ENCODE measurements at regions not wholly inside any gene's neighbourhood (a gene's known extent, or its start where the extent isn't known, plus 50 kb on each side); places are given as distances from the start of the nearest gene placed in this dataset.

DNA sequence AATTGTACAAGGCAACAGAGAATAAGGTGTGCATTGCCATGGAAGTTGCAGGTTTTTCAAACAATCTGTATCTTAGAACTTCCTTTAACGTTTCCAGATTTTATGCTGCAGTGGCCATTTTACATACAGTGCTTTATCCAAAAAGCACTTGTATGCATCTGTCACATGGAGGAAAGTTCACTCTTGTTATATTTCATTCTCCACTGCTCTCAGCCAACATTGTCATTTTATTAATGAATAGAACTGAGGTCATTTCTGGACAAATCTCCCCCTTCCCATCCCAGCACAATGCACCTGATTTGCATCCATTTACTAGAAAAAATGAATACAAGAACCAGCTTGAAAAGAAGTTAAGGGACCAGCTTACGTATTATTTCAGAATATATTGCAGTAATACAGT is 342.0 kb downstream of the USP25 start:
- TF ChIP-seq POLR2AphosphoS5 (IDR thresholded peaks at IDR 0.05) = no peak
- TF ChIP-seq, protein P1, sequence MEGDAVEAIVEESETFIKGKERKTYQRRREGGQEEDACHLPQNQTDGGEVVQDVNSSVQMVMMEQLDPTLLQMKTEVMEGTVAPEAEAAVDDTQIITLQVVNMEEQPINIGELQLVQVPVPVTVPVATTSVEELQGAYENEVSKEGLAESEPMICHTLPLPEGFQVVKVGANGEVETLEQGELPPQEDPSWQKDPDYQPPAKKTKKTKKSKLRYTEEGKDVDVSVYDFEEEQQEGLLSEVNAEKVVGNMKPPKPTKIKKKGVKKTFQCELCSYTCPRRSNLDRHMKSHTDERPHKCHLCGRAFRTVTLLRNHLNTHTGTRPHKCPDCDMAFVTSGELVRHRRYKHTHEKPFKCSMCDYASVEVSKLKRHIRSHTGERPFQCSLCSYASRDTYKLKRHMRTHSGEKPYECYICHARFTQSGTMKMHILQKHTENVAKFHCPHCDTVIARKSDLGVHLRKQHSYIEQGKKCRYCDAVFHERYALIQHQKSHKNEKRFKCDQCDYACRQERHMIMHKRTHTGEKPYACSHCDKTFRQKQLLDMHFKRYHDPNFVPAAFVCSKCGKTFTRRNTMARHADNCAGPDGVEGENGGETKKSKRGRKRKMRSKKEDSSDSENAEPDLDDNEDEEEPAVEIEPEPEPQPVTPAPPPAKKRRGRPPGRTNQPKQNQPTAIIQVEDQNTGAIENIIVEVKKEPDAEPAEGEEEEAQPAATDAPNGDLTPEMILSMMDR (IDR thresholded peaks at IDR 0.05) = no peak
- TF ChIP-seq POLR2A (IDR thresholded peaks at IDR 0.05) = no peak
- no peaks in the 10 kb centered on the region for H3K27me3 ChIP-seq (replicated peaks; ENCODE audit: insufficient read depth)
- H3K36me3 ChIP-seq = no peaks in the 10 kb centered on the region
- DNase-seq (ENCODE audit: low spot score) = no peak
- no peaks in the 10 kb centered on the region for H3K9me3 ChIP-seq
- no peaks in the 10 kb centered on the region for H3K4me1 ChIP-seq (replicated peaks)
- intact Hi-C loops (cut with DNase I) = loop anchor here (5.0 to 10.0 kb wide), 3 partner anchors 59 to 1196 kb away; no protein-coding TSS in a partner anchor
- 31% methylated on average over 2 of the region's 2 CpGs for WGBS
- peak overlapping the region; percentile 29 to 36 for H3K4me3 ChIP-seq
- H3K27ac ChIP-seq = peak overlapping the region in 1 of 2 donors; percentile 20

DNA sequence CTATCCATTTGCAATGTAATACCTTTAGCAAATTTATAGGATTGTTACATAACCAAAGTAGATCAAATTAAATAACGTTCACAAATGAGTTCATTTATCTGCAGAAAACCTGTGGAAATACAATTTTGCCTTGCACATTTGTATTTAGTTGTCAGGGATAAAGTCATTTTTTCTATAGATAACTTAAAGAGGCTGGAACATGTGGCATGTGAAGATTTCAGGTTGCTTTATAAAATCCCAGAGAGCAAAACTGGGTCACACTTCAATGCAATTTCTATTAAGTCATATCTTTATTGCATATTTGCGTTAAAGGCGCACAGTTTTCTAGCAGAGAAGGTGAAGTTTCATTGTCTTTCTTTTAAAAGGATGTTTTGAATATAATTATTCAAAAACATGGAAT is 342.4 kb downstream of the USP25 start:
- no peak for TF ChIP-seq POLR2A (IDR thresholded peaks at IDR 0.05)
- TF ChIP-seq, protein P1 (IDR thresholded peaks at IDR 0.05) = no peak
- Histone ChIP-seq H3K27me3 (replicated peaks; ENCODE audit: insufficient read depth) (no peaks in the 10 kb centered on the region), H3K4me1 (replicated peaks) (no peaks in the 10 kb centered on the region), H3K4me3 (peak overlapping the region in 1 of 2 donors; percentile 5), H3K36me3 (no peaks in the 10 kb centered on the region), H3K9me3 (no peaks in the 10 kb centered on the region), H3K27ac (peak overlapping the region in 1 of 2 donors; percentile 56)
- no peak for DNase-seq (ENCODE audit: low spot score)
- 45% methylated on average over 3 of the region's 3 CpGs for WGBS
- intact Hi-C loops (cut with DNase I) = loop anchor here (5.0 to 10.0 kb wide), 3 partner anchors 60 to 1195 kb away; no protein-coding TSS in a partner anchor

DNA sequence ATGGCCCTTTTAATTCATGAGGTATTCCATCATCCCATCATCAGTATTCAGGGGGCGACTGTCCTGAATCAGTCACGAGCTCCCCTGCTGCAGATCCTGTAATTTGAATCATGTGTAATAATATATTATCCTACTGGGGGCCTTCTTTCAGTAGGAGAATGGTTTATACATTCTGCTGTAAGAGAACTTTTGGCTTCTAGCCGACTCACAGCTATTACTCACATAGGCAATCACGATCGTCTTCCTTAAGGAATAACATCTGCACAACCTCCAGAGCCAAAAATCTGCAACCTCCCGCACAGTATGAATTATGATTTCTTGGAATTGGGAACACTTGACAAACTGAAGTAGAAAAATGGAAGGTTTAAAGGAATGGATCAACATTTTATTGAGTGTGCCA is 343.0 kb downstream of the USP25 start:
- TF ChIP-seq POLR2A (IDR thresholded peaks at IDR 0.05) (no peak), POLR2AphosphoS5 (IDR thresholded peaks at IDR 0.05) (no peak)
- no peak for DNase-seq (ENCODE audit: low spot score)
- WGBS = 35% methylated on average over 6 of the region's 6 CpGs
- Histone ChIP-seq H3K27ac (peak overlapping the region; percentile 32 to 56), H3K4me3 (no peak overlapping the region), H3K4me1 (replicated peaks) (no peaks in the 10 kb centered on the region), H3K27me3 (replicated peaks; ENCODE audit: insufficient read depth) (no peaks in the 10 kb centered on the region), H3K9me3 (no peaks in the 10 kb centered on the region), H3K36me3 (no peaks in the 10 kb centered on the region)
- intact Hi-C loops (cut with DNase I) = loop anchor here (5.0 to 10.0 kb wide), 3 partner anchors 60 to 1195 kb away; no protein-coding TSS in a partner anchor

DNA sequence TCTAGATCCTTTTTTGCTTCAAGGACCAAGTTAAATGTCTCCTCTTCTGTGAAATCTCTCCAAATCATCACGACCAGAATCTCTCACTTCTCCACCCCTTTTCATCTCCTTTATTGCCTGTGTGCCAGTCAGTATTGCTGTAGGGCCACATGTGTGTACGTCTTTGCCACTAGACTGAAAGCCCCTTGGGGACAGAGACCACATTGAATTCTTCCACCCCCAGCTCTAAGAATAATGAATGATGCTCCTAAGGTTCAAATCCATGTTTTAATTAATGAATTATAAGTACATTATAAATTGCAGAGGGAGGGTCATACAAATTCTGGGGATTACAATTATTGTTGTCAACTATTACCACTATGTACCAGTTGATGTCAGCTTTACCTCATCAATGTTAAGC is 343.8 kb downstream of the USP25 start:
- no peaks in the 10 kb centered on the region for H3K36me3 ChIP-seq
- H3K4me3 ChIP-seq = no peak overlapping the region
- TF ChIP-seq, protein P1 (IDR thresholded peaks at IDR 0.05) = no peak
- TF ChIP-seq POLR2A (IDR thresholded peaks at IDR 0.05) (no peak), POLR2AphosphoS5 (IDR thresholded peaks at IDR 0.05) (no peak)
- no peaks in the 10 kb centered on the region for H3K9me3 ChIP-seq
- H3K4me1 ChIP-seq (replicated peaks) = no peaks in the 10 kb centered on the region
- no peak for DNase-seq (ENCODE audit: low spot score)
- peak overlapping the region; percentile 32 to 56 for H3K27ac ChIP-seq
- WGBS = 26% methylated on average over 2 of the region's 2 CpGs
- intact Hi-C loops (cut with DNase I) = loop anchor here (5.0 to 10.0 kb wide), 3 partner anchors 61 to 1194 kb away; no protein-coding TSS in a partner anchor
- H3K27me3 ChIP-seq (replicated peaks; ENCODE audit: insufficient read depth) = no peaks in the 10 kb centered on the region

DNA sequence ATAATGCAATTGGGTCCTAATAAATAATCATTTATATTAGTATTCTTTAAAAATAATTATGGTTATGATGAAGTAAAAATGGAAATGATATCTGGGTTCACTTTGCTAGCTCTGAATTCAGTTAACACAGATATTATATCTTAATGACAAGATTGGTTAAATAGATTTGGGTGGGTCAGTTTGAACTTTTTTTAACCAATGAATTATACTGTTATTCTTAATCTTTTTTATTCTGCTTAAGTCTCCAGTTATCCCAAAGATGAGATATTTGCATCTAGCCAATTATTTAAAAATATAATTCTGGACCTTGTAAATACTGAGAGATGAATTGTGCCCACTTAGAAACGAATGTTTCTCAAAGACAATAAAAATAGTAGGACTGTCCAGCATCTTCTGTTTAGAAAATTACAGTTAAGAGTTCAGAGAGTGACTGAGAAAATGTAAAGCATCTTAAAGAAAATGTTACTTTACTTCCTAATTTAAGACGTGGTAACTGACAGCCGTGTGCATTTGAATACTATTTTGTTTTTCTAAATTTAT is 345.2 kb downstream of the USP25 start:
- WGBS = 60% methylated on average over 3 of the region's 3 CpGs

More for the DNA sequence above, 345.2 kb downstream of the USP25 start:
- peak overlapping the region; percentile 32 to 56 for H3K27ac ChIP-seq
- TF ChIP-seq POLR2AphosphoS5 (IDR thresholded peaks at IDR 0.05) (no peak), POLR2A (IDR thresholded peaks at IDR 0.05) (no peak)
- TF ChIP-seq, protein P1 (IDR thresholded peaks at IDR 0.05) = no peak
- H3K9me3 ChIP-seq = no peaks in the 10 kb centered on the region
- H3K27me3 ChIP-seq (replicated peaks; ENCODE audit: insufficient read depth) = no peaks in the 10 kb centered on the region
- H3K4me3 ChIP-seq = no peak overlapping the region
- DNase-seq (ENCODE audit: low spot score) = no peak
- no peaks in the 10 kb centered on the region for H3K36me3 ChIP-seq
- intact Hi-C loops (cut with DNase I) = loop anchor here (5.0 to 10.0 kb wide), 3 partner anchors 63 to 1192 kb away; no protein-coding TSS in a partner anchor
- H3K4me1 ChIP-seq (replicated peaks) = no peaks in the 10 kb centered on the region

Data from prostate gland (tissue), 2 donors.